Hepatocyte (in vitro differentiated cells): ENCODE measurements at regions not wholly inside any gene's neighbourhood (a gene's known extent, or its start where the extent isn't known, plus 50 kb on each side); places are given as distances from the start of the nearest gene placed in this dataset.

Experiments
- DNase-seq: peaks from one replicate; pipeline ENCODE4 v3.0.0-alpha.2; 2016; ENCODE audit warnings: low spot score
- H2AFZ ChIP-seq: fragments of 200-600 bp; sonication (generic); 2 replicates; pipeline ENCODE4 v1.6.0; 2016; ENCODE audit warnings: antibody characterized with exemption, mild to moderate bottlenecking
- H3K27ac ChIP-seq: fragments of 200-600 bp; sonication (generic); 2 replicates; pipeline ENCODE4 v1.5.1; 2016; ENCODE audit warnings: mild to moderate bottlenecking
- H3K27me3 ChIP-seq: fragments of 200-600 bp; sonication (generic); 2 replicates; pipeline ENCODE4 v1.6.1; 2016
- H3K36me3 ChIP-seq: fragments of 200-600 bp; sonication (generic); replicated peaks from 2 replicates; pipeline ENCODE4 v1.5.1; 2016; ENCODE audit warnings: low read depth; ENCODE audit not compliant: insufficient read depth
- H3K4me1 ChIP-seq: fragments of 200-600 bp; sonication (generic); 2 replicates; pipeline ENCODE4 v1.5.1; 2016; ENCODE audit warnings: mild to moderate bottlenecking, moderate library complexity; ENCODE audit not compliant: insufficient read depth
- H3K4me2 ChIP-seq: fragments of 200-600 bp; sonication (generic); 2 replicates; pipeline ENCODE4 v1.6.0; 2016
- H3K4me3 ChIP-seq: fragments of 200-600 bp; sonication (generic); 2 replicates; pipeline ENCODE4 v1.5.1; 2016; ENCODE audit warnings: mild to moderate bottlenecking
- H3K79me2 ChIP-seq: fragments of 200-600 bp; sonication (generic); 2 replicates; pipeline ENCODE4 v1.6.0; 2017; ENCODE audit warnings: mild to moderate bottlenecking
- H3K9me2 ChIP-seq: fragments of 200-600 bp; sonication (generic); replicated peaks from 2 replicates; pipeline ENCODE4 v1.6.0; 2017; ENCODE audit warnings: mild to moderate bottlenecking; ENCODE audit not compliant: insufficient read depth
- H3K9me3 ChIP-seq: fragments of 200-600 bp; sonication (generic); 2 replicates; pipeline ENCODE4 v1.5.1; 2016; ENCODE audit warnings: low read depth, mild to moderate bottlenecking
- H4K20me1 ChIP-seq: fragments of 200-600 bp; sonication (generic); 2 replicates; pipeline ENCODE4 v1.6.0; 2016; ENCODE audit warnings: mild to moderate bottlenecking; ENCODE audit not compliant: insufficient read depth, poor library complexity, severe bottlenecking
- EZH2 ChIP-seq: fragments of 200-600 bp; sonication (generic); IDR thresholded peaks from 2 replicates; pipeline ENCODE4 v1.6.1; 2016; ENCODE audit warnings: antibody characterized with exemption, mild to moderate bottlenecking, borderline replicate concordance
- EZH2phosphoT487 ChIP-seq: fragments of 200-600 bp; sonication (generic); IDR thresholded peaks from one replicate; pipeline ENCODE4 v1.6.1; 2018; ENCODE audit warnings: antibody characterized with exemption, mild to moderate bottlenecking, low read depth, moderate library complexity; ENCODE audit not compliant: unreplicated experiment, severe bottlenecking
- WGBS: methylation state at CpG from one replicate; pipeline ENCODE4 v1.1.6; 2016; ENCODE audit warnings: low lambda C conversion rate; ENCODE audit errors: missing lambda C conversion rate; 5-methylcytosine and 5-hydroxymethylcytosine counted together
- TF ChIP-seq, protein P1 (sequence below): fragments of 200-600 bp; sonication (generic); IDR thresholded peaks from 2 replicates; pipeline ENCODE4 v1.5.1; 2016; ENCODE audit warnings: antibody characterized with exemption, mild to moderate bottlenecking; ENCODE audit not compliant: poor library complexity

DNA sequence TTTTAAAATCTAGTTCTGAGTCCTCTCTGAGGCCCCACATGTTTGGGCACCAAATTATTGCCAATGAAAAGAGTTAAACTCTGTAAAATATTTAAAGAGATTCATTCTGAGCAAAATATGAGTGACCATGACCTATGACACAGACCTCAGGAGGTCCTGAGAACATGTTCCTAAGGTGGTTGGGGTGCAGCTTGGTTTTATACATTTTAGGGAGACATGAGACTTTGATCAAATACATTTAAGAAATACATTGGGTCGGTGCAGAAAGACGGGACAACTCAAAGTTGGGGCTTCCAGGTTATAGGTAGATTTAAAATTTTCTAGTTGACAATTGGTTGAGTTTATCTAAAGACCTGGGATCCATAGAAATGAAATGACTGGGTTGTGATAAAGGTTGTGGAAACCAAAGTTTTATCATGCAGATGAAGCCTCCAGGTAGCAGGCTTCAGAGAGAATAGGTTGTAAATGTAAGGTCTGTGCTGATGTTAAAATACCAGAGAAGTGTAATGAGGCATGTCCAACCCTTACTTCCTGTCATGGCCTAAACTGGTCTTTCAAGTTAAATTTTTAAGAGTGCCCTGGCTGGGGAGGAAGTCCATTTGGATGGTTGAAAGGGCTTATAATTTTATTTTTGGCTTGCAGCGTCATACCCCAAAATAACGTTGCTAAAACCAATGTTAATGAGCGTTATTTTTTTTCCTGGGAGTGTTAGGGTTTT lies 274.9 kb downstream of the NUF2 start:
- Histone ChIP-seq H3K27me3 (no peaks in the 10 kb centered on the region), H3K9me3 (no peaks in the 10 kb centered on the region), H3K4me2 (no peak overlapping the region), H3K4me1 (no peaks in the 10 kb centered on the region), H3K36me3 (no peaks in the 10 kb centered on the region), H3K9me2 (no peaks in the 10 kb centered on the region), H4K20me1 (no peaks in the 10 kb centered on the region), H2AFZ (no peak overlapping the region), H3K79me2 (no peaks in the 10 kb centered on the region), H3K4me3 (no peak overlapping the region), H3K27ac (no peak overlapping the region)
- TF ChIP-seq, protein P1, sequence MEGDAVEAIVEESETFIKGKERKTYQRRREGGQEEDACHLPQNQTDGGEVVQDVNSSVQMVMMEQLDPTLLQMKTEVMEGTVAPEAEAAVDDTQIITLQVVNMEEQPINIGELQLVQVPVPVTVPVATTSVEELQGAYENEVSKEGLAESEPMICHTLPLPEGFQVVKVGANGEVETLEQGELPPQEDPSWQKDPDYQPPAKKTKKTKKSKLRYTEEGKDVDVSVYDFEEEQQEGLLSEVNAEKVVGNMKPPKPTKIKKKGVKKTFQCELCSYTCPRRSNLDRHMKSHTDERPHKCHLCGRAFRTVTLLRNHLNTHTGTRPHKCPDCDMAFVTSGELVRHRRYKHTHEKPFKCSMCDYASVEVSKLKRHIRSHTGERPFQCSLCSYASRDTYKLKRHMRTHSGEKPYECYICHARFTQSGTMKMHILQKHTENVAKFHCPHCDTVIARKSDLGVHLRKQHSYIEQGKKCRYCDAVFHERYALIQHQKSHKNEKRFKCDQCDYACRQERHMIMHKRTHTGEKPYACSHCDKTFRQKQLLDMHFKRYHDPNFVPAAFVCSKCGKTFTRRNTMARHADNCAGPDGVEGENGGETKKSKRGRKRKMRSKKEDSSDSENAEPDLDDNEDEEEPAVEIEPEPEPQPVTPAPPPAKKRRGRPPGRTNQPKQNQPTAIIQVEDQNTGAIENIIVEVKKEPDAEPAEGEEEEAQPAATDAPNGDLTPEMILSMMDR: no peak
- TF ChIP-seq EZH2phosphoT487 (no peak), EZH2 (no peak)
- DNase-seq: no peak
- WGBS: 46% methylated on average over 5 of the region's 5 CpGs

DNA sequence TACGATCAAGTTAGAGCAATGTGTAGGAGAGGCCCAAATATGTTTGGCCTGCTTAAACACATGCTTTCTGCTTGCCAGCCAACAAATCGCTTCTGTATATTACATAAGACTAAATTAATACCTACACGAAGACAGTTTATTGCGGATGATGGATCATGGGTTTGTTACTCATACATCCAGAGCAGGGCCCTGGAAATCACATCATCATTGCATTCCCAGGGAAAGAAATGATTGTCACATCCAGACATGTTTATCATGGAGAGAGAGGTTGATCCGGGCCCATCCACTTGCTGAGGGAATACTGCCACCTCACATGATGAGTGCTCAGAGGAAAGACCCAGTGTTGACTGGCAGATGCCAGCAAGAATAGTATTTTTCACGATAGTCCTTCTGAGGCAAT lies 282.6 kb downstream of the NUF2 start:
- WGBS: 91% methylated on average over 6 of the region's 6 CpGs

DNA sequence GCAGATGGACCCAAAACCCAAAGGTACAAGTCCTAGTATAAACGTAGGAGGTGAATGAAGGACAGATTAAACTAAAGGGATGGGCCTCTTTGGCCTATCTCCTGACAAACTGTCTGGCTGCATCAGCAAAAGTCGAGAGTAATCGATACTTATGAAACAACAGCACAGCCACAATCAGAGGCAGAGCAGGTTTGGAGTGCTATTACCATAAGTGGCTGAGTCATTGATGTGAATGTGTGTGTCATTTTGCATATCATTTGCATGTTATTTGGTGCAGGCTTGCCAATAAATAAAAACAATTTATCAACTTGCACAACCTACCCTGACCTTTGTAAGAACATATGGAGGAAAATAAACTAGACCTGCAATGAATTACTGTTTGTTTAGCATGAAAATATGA lies 283.1 kb downstream of the NUF2 start:
- H3K36me3 ChIP-seq: no peaks in the 10 kb centered on the region
- no peak for TF ChIP-seq EZH2
- TF ChIP-seq, protein P1: no peak
- TF ChIP-seq EZH2phosphoT487: no peak
- WGBS: 85% methylated on average over 3 of the region's 3 CpGs
- H2AFZ ChIP-seq: no peak overlapping the region
- no peaks in the 10 kb centered on the region for H3K79me2 ChIP-seq
- no peaks in the 10 kb centered on the region for H3K27me3 ChIP-seq
- H3K4me3 ChIP-seq: no peak overlapping the region
- no peaks in the 10 kb centered on the region for H3K4me1 ChIP-seq
- H3K27ac ChIP-seq: no peak overlapping the region
- H3K9me3 ChIP-seq: no peaks in the 10 kb centered on the region
- H3K4me2 ChIP-seq: no peak overlapping the region
- DNase-seq: no peak
- no peaks in the 10 kb centered on the region for H3K9me2 ChIP-seq
- H4K20me1 ChIP-seq: no peaks in the 10 kb centered on the region

More for the DNA sequence above, 282.6 kb downstream of the NUF2 start:
- Histone ChIP-seq H3K4me3 (no peak overlapping the region), H3K79me2 (no peaks in the 10 kb centered on the region), H3K4me1 (no peaks in the 10 kb centered on the region), H3K9me3 (no peaks in the 10 kb centered on the region), H3K27me3 (no peaks in the 10 kb centered on the region), H3K9me2 (no peaks in the 10 kb centered on the region), H2AFZ (no peak overlapping the region), H3K4me2 (no peak overlapping the region), H4K20me1 (no peaks in the 10 kb centered on the region), H3K36me3 (no peaks in the 10 kb centered on the region), H3K27ac (no peak overlapping the region)
- DNase-seq: no peak
- TF ChIP-seq, protein P1: no peak
- TF ChIP-seq EZH2phosphoT487: no peak
- TF ChIP-seq EZH2: no peak
